CD4-positive, CD25-positive, alpha-beta regulatory T cell (primary cell): ENCODE measurements at regions not wholly inside any gene's neighbourhood (a gene's known extent, or its start where the extent isn't known, plus 50 kb on each side); places are given as distances from the start of the nearest gene placed in this dataset.

Source experiments
- ATAC-seq, 2 donors: fragments of 150-1000 bp; cut with Tn5 transposase; one replicate each; pipeline ENCODE4 v1.10.0; 2021; ENCODE audit warnings: low read depth in 2 of 2, moderate number of reproducible peaks in 2 of 2, moderate library complexity in 1 of 2
- DNase-seq, 3 donors: peaks; one replicate each; pipeline versions ENCODE4 v3.0.0 to v3.0.0-alpha.2; 2012 to 2022; ENCODE audit warnings: mixed read lengths in 1 of 3
- H3K27ac ChIP-seq: one replicate; pipeline ENCODE4 v1.7.0; 2013; ENCODE audit warnings: mild to moderate bottlenecking, low read length; ENCODE audit not compliant: insufficient read depth, poor library complexity, severe bottlenecking
- H3K27me3 ChIP-seq: one replicate; pipeline ENCODE4 v1.7.0; 2013; ENCODE audit warnings: low read length; ENCODE audit not compliant: control insufficient read depth, insufficient read depth
- H3K36me3 ChIP-seq: one replicate; pipeline ENCODE4 v1.7.0; 2013; ENCODE audit warnings: mild to moderate bottlenecking, low read length, moderate library complexity; ENCODE audit not compliant: control insufficient read depth, insufficient read depth
- H3K4me1 ChIP-seq: 2 replicates; pipeline ENCODE4 v1.7.0; 2013; ENCODE audit warnings: mild to moderate bottlenecking, low read length; ENCODE audit not compliant: insufficient read depth, control insufficient read depth, poor library complexity, severe bottlenecking
- H3K4me3 ChIP-seq: one replicate; pipeline ENCODE4 v1.7.0; 2013; ENCODE audit warnings: low read depth, mild to moderate bottlenecking, low read length, moderate library complexity
- H3K9me3 ChIP-seq, 2 experiments: 1 replicate in 1 of 2; 2 replicates in 1 of 2; pipeline ENCODE4 v1.7.0; 2013; ENCODE audit warnings: low read length in 2 of 2, mild to moderate bottlenecking in 1 of 2, moderate library complexity in 1 of 2; ENCODE audit not compliant: control insufficient read depth in 2 of 2
- H3K27ac Mint-ChIP-seq, 3 donors: one replicate each; pipeline ENCODE4 v1.8.0; 2020 to 2022; ENCODE audit warnings: mild to moderate bottlenecking in 3 of 3, mixed read lengths in 3 of 3, moderate library complexity in 2 of 3
- H3K27me3 Mint-ChIP-seq: one replicate; pipeline ENCODE4 v1.8.0; 2022; ENCODE audit warnings: mild to moderate bottlenecking, mixed read lengths
- H3K36me3 Mint-ChIP-seq: one replicate; pipeline ENCODE4 v1.8.0; 2020; ENCODE audit warnings: mixed read lengths
- H3K4me1 Mint-ChIP-seq, 4 donors: one replicate each; pipeline ENCODE4 v1.8.0; 2020 to 2022; ENCODE audit warnings: mixed read lengths in 4 of 4, mild to moderate bottlenecking in 1 of 4
- H3K4me3 Mint-ChIP-seq, 4 donors: one replicate each; pipeline ENCODE4 v1.8.0; 2020 to 2022; ENCODE audit warnings: mild to moderate bottlenecking in 4 of 4, mixed read lengths in 4 of 4, moderate library complexity in 3 of 4
- H3K9me3 Mint-ChIP-seq, 7 donors: one replicate each; pipeline ENCODE4 v1.8.0; 2020 to 2022; ENCODE audit warnings: mixed read lengths in 7 of 7, mild to moderate bottlenecking in 3 of 7, moderate library complexity in 2 of 7

DNA sequence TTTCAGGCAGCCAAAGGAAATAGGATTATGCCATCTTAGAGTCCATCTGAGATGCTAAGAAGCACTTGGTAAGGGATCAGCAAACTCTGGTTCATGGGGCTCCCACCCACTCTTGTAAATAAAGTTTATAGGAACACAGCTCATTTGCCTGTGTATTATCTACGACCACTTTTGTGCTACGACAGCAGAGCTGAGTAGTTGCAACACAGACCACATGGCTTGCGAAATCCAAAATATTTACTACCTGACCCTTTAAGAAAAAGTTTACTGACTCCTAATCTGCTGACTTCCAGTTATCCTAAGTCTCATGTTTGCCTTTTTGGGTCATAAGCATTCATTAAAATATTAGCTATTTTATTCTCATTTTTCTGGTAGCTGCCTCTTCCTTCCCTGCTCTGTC is 859.0 kb downstream of the QKI start:
- no peak overlapping the region for H3K27ac ChIP-seq
- H3K4me1 ChIP-seq: no peaks in the 10 kb centered on the region
- no peak overlapping the region for H3K4me3 ChIP-seq
- no peak overlapping the region for H3K4me3 Mint-ChIP-seq
- peaks cover 4% of the 10 kb centered on the region for H3K27me3 Mint-ChIP-seq
- H3K27me3 ChIP-seq: no peaks in the 10 kb centered on the region
- no peaks in the 10 kb centered on the region for H3K36me3 Mint-ChIP-seq
- H3K27ac Mint-ChIP-seq: no peak overlapping the region
- H3K9me3 ChIP-seq: no peaks in the 10 kb centered on the region
- H3K4me1 Mint-ChIP-seq: no peaks in the 10 kb centered on the region
- peaks cover 0 to 23% (median 6%) of the 10 kb centered on the region in 7 donors for H3K9me3 Mint-ChIP-seq
- no peaks in the 10 kb centered on the region for H3K36me3 ChIP-seq
- DNase-seq: no peak
- no peak for ATAC-seq

DNA sequence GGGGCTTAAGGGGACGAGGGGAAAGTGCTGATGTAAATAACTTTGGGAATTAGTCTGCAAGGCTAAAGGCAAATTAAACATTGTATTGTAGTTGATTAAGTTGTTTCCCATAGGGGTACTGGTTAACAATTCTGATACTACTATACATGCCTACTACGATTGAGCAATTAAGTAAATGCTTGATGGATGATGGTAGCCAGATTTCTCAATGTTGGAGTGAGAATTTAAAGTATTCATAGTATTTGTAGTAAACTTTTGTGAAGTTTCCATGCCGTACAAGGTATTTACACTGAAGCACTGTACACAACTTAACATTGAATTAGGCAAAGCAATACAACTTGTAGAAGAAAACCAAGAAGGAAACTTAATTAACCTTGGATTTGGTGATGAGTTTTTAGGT is 852.3 kb downstream of the QKI start:
- H3K9me3 Mint-ChIP-seq: peaks cover 0 to 8% (median 3%) of the 10 kb centered on the region in 7 donors
- DNase-seq (no peak), ATAC-seq (no peak)
- no peak overlapping the region for H3K27ac Mint-ChIP-seq
- H3K36me3 Mint-ChIP-seq: no peaks in the 10 kb centered on the region
- no peaks in the 10 kb centered on the region for H3K36me3 ChIP-seq
- no peak overlapping the region for H3K27ac ChIP-seq
- H3K27me3 Mint-ChIP-seq: no peaks in the 10 kb centered on the region
- no peaks in the 10 kb centered on the region for H3K4me1 Mint-ChIP-seq
- H3K4me3 ChIP-seq: no peak overlapping the region
- no peaks in the 10 kb centered on the region for H3K4me1 ChIP-seq
- no peaks in the 10 kb centered on the region for H3K9me3 ChIP-seq
- no peak overlapping the region for H3K4me3 Mint-ChIP-seq
- H3K27me3 ChIP-seq: no peaks in the 10 kb centered on the region

DNA sequence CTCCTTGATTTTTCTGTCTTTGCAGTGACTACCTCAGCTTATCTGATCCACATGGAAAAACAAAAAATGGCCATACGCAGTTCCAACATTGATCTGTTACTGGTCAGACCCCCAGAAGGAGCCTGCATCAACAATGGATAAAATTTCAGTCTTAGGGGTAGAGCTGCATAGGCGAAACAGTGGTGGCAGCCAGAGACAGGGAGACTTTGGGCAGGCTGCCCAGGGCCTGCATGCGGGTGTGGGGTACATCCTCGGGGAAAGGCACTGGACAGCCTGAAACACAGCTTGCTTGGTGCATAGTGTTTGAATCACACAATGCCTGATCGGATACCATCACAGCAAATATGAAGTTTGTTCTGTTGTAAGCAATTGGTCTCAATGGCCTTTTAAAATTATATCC is 847.8 kb downstream of the QKI start:
- Histone ChIP-seq H3K9me3 (no peaks in the 10 kb centered on the region), H3K27me3 (no peaks in the 10 kb centered on the region), H3K36me3 (no peaks in the 10 kb centered on the region), H3K27ac (no peak overlapping the region), H3K4me1 (no peaks in the 10 kb centered on the region), H3K4me3 (no peak overlapping the region)
- Mint-ChIP-seq H3K27ac (no peak overlapping the region), H3K9me3 (peaks cover 0 to 12% (median 6%) of the 10 kb centered on the region in 7 donors), H3K4me1 (no peaks in the 10 kb centered on the region), H3K27me3 (no peaks in the 10 kb centered on the region), H3K4me3 (no peak overlapping the region), H3K36me3 (no peaks in the 10 kb centered on the region)
- ATAC-seq (no peak), DNase-seq (no peak)

DNA sequence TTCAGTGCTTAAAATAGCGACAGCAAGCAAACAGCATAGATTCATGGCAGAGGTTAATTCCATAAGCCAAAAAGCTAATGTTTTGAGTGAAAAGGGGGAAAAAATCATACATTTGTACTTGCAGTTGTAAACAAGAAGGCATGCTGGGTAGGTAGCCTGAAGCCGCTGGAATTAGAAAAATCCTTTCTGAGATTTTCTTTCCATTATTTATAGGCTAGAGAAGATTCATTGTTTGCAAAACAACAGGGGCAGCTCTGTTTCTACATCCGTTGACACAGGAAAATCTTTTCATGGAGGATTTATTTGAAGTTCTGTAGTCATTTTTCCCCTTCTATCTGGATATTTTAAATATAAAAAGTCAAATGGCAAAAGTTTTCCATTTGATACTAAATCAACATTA is 843.9 kb downstream of the QKI start:
- DNase-seq: no peak
- no peaks in the 10 kb centered on the region for H3K4me1 ChIP-seq

DNA sequence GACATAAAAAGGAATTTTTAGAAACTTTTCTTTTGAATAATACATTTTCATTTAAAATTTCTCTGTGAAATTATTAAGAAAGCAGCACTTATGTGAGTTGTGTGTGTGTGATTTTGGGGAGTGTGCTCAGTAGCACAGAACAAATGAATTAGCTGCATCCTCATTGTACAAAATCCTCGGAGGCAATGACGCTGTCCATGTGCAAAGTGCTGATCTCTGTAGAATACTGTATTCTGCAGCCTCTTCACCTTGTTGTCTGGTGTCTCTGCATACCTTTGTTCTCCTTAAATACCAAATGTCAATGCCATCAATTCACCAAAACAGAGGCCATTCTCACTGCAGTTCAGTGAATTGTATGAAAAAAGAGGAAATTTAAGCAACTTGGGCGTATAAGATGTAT is 838.4 kb downstream of the QKI start:
- ATAC-seq (no peak), DNase-seq (no peak)
- no peaks in the 10 kb centered on the region for H3K27me3 ChIP-seq
- no peaks in the 10 kb centered on the region for H3K36me3 Mint-ChIP-seq
- no peak overlapping the region for H3K27ac ChIP-seq
- H3K4me3 Mint-ChIP-seq: no peak overlapping the region
- H3K4me3 ChIP-seq: no peak overlapping the region
- no peak overlapping the region for H3K27ac Mint-ChIP-seq
- no peaks in the 10 kb centered on the region for H3K9me3 ChIP-seq
- no peaks in the 10 kb centered on the region for H3K4me1 Mint-ChIP-seq
- no peaks in the 10 kb centered on the region for H3K27me3 Mint-ChIP-seq
- H3K4me1 ChIP-seq: no peaks in the 10 kb centered on the region
- H3K9me3 Mint-ChIP-seq: peaks cover 0 to 7% (median 2%) of the 10 kb centered on the region in 7 donors
- no peaks in the 10 kb centered on the region for H3K36me3 ChIP-seq

More for the DNA sequence above, 843.9 kb downstream of the QKI start:
- Mint-ChIP-seq H3K27me3 (no peaks in the 10 kb centered on the region), H3K27ac (no peak overlapping the region), H3K9me3 (peaks cover 0 to 11% (median 4%) of the 10 kb centered on the region in 7 donors), H3K4me1 (no peaks in the 10 kb centered on the region), H3K36me3 (no peaks in the 10 kb centered on the region), H3K4me3 (no peak overlapping the region)
- Histone ChIP-seq H3K27ac (no peak overlapping the region), H3K27me3 (no peaks in the 10 kb centered on the region), H3K36me3 (no peaks in the 10 kb centered on the region), H3K4me3 (no peak overlapping the region), H3K9me3 (no peaks in the 10 kb centered on the region)
- ATAC-seq: no peak

DNA sequence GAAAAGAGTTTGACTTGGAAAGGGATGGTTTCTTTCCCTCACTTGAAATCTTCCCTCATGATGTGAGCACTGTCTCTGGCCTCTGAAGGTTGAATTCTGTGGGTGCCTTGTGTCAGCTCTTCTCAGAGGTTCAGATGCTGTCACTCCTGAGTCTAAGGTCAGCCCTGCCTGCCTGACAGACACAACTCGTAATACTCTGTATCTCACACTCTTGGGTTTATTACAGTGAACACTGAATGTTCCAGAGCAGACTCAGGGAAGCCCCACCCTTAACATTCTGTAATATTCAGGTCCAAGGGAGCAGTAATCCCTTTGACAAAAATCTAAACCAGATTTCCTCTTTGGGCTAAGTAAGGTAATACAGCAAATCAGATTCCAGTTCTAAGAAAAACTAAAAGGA is 837.8 kb downstream of the QKI start:
- no peaks in the 10 kb centered on the region for H3K4me1 ChIP-seq
- no peaks in the 10 kb centered on the region for H3K27me3 Mint-ChIP-seq
- no peak overlapping the region for H3K4me3 Mint-ChIP-seq

DNA sequence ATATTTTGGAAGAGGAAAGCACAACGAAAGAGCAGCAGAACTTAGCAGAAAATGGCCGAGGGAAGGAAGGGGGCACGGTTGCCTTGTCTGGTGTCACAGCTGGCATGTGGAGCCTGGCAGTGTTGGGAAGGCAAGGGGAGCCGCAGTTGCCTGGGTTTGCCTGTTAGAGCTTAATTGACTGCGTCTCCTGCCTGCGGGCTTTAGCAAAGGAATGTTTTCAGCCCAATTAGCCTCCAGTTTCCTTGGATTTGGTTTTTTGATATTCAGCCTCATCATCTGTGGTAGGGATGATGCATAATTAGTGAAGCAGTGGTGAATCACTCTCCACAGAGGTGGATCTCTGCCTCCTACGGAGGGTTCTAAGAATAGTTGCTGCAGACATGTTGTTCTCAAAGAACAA is 832.6 kb downstream of the QKI start:
- ATAC-seq: no peak
- Histone ChIP-seq H3K36me3 (no peaks in the 10 kb centered on the region), H3K27ac (no peak overlapping the region), H3K9me3 (no peaks in the 10 kb centered on the region), H3K4me1 (no peaks in the 10 kb centered on the region), H3K27me3 (no peaks in the 10 kb centered on the region), H3K4me3 (no peak overlapping the region)
- Mint-ChIP-seq H3K36me3 (no peaks in the 10 kb centered on the region), H3K9me3 (peaks cover 0 to 15% (median 1%) of the 10 kb centered on the region in 7 donors), H3K27ac (no peak overlapping the region), H3K4me3 (no peak overlapping the region), H3K27me3 (no peaks in the 10 kb centered on the region), H3K4me1 (no peaks in the 10 kb centered on the region)
- DNase-seq: no peak

More for the DNA sequence above, 837.8 kb downstream of the QKI start:
- no peak for DNase-seq
- Mint-ChIP-seq H3K9me3 (peaks cover 0 to 7% (median 2%) of the 10 kb centered on the region in 7 donors), H3K4me1 (no peaks in the 10 kb centered on the region), H3K27ac (peak overlapping the region in 1 of 3 donors; percentile 69), H3K36me3 (no peaks in the 10 kb centered on the region)
- Histone ChIP-seq H3K9me3 (no peaks in the 10 kb centered on the region), H3K27ac (no peak overlapping the region), H3K36me3 (no peaks in the 10 kb centered on the region), H3K4me3 (no peak overlapping the region), H3K27me3 (no peaks in the 10 kb centered on the region)
- no peak for ATAC-seq

DNA sequence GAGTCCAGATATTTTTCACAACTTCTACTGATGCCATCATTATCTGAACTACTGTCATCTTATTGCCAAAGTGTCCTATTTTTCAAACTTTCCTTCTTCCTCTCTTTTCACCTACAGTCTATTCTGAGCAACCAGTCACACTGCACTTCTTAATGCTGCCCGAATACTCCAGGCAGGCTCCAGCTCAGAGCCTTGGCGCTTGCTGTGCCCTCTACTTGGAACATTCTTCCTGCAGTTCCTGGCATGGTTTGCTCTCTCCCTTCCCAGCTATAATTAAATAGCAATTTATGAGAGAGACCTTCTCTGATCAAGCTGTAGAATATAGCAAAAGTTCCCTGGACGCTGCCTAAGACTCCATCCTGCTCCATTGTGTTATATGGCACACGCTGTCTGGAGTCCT is 831.6 kb downstream of the QKI start:
- H3K4me1 Mint-ChIP-seq: no peaks in the 10 kb centered on the region
- no peak for DNase-seq
- H3K9me3 Mint-ChIP-seq: peaks cover 0 to 15% (median 1%) of the 10 kb centered on the region in 7 donors
- no peak for ATAC-seq
- no peaks in the 10 kb centered on the region for H3K36me3 Mint-ChIP-seq
- Histone ChIP-seq H3K4me3 (no peak overlapping the region), H3K27me3 (no peaks in the 10 kb centered on the region), H3K4me1 (no peaks in the 10 kb centered on the region), H3K36me3 (no peaks in the 10 kb centered on the region), H3K27ac (no peak overlapping the region), H3K9me3 (no peaks in the 10 kb centered on the region)
- H3K27ac Mint-ChIP-seq: no peak overlapping the region
- no peak overlapping the region for H3K4me3 Mint-ChIP-seq
- H3K27me3 Mint-ChIP-seq: no peaks in the 10 kb centered on the region
